WTC11 (cell line): ENCODE measurements at regions not wholly inside any gene's neighbourhood (a gene's known extent, or its start where the extent isn't known, plus 50 kb on each side); places are given as distances from the start of the nearest gene placed in this dataset.
A peak's percentile ranks its signal among the peaks of the same experiment; 100 is the strongest.
"Not testable (repeated sequence)": the region's sequence is repeated elsewhere in the genome, so short reads cannot be mapped to it uniquely, and the experiment has no call there.

ENCODE experiments used
- ATAC-seq: fragments of 200-7000 bp; cut with Tn5 transposase; 2 replicates; pipeline ENCODE4 v1.10.0; 2021; ENCODE audit warnings: mild to moderate bottlenecking, moderate library complexity
- CTCF ChIA-PET: fragments of 300-600 bp; sonication (Branson Sonifier 250); formaldehyde crosslinking; loops from one replicate; lab custom pipeline; 2021; ENCODE audit warnings: antibody characterized with exemption; lab: Charles Lee
- POLR2A ChIA-PET: fragments of 350-600 bp; sonication (Branson Sonifier 250); formaldehyde crosslinking; loops from one replicate; lab custom pipeline; 2021; ENCODE audit warnings: antibody characterized with exemption; lab: Charles Lee
- DNase-seq: peaks from one replicate; pipeline ENCODE4 v3.0.0; 2021; ENCODE audit warnings: low spot score
- H3K27ac Mint-ChIP-seq: 2 replicates; pipeline ENCODE4 v1.8.0; 2021; ENCODE audit warnings: mixed read lengths
- H3K27me3 Mint-ChIP-seq: 2 replicates; pipeline ENCODE4 v1.8.0; 2021; ENCODE audit warnings: low read depth, mild to moderate bottlenecking, moderate library complexity, mixed read lengths
- H3K36me3 Mint-ChIP-seq: 2 replicates; pipeline ENCODE4 v1.8.0; 2021; ENCODE audit warnings: mixed read lengths
- H3K4me1 Mint-ChIP-seq: 2 replicates; pipeline ENCODE4 v1.8.0; 2022; ENCODE audit warnings: mixed read lengths
- H3K4me3 Mint-ChIP-seq: 2 replicates; pipeline ENCODE4 v1.8.0; 2021; ENCODE audit warnings: mild to moderate bottlenecking, moderate library complexity, mixed read lengths
- H3K9me3 Mint-ChIP-seq: 2 replicates; pipeline ENCODE4 v1.8.0; 2021; ENCODE audit warnings: mixed read lengths
- ATF1 ChIP-seq: sonication (generic); formaldehyde crosslinking; IDR thresholded peaks from 2 replicates; pipeline ENCODE4 v1.8.1; 2023; ENCODE audit warnings: mild to moderate bottlenecking, moderate library complexity, missing genetic modification reagents
- CREM ChIP-seq: sonication (generic); formaldehyde crosslinking; IDR thresholded peaks from 2 replicates; pipeline ENCODE4 v1.8.1; 2022; ENCODE audit warnings: mild to moderate bottlenecking, missing genetic modification reagents, moderate library complexity
- E2F4 ChIP-seq: sonication (generic); formaldehyde crosslinking; IDR thresholded peaks from 2 replicates; pipeline ENCODE4 v1.8.1; 2022; ENCODE audit warnings: low read depth, mild to moderate bottlenecking, moderate library complexity, missing genetic modification reagents, borderline replicate concordance
- EMX1 ChIP-seq: fragments of 250-450 bp; sonication (Bioruptor Pico); IDR thresholded peaks from 2 replicates; pipeline ENCODE4 v1.8.0; 2021; ENCODE audit warnings: mild to moderate bottlenecking
- ESRRA ChIP-seq: sonication (generic); formaldehyde crosslinking; IDR thresholded peaks from 2 replicates; pipeline ENCODE4 v1.8.1; 2022; ENCODE audit warnings: mild to moderate bottlenecking, missing genetic modification reagents, borderline replicate concordance
- FOXK1 ChIP-seq: sonication (generic); formaldehyde crosslinking; IDR thresholded peaks from 2 replicates; pipeline ENCODE4 v1.8.0; 2022; ENCODE audit warnings: mild to moderate bottlenecking, moderate library complexity, missing genetic modification reagents
- GRHL2 ChIP-seq: fragments of 250-450 bp; sonication (Bioruptor Pico); IDR thresholded peaks from 2 replicates; pipeline ENCODE4 v1.8.0; 2022; ENCODE audit warnings: mild to moderate bottlenecking, moderate library complexity; ENCODE audit not compliant: insufficient replicate concordance, severe bottlenecking
- JUN ChIP-seq: sonication (generic); formaldehyde crosslinking; IDR thresholded peaks from 2 replicates; pipeline ENCODE4 v1.8.0; 2023; ENCODE audit warnings: mild to moderate bottlenecking, missing genetic modification reagents
- NFATC4 ChIP-seq: fragments of 250-450 bp; sonication (Bioruptor Pico); IDR thresholded peaks from 2 replicates; pipeline ENCODE4 v1.9.0; 2021; ENCODE audit warnings: mild to moderate bottlenecking
- NFE2L1 ChIP-seq: sonication (generic); formaldehyde crosslinking; IDR thresholded peaks from 2 replicates; pipeline ENCODE4 v1.8.1; 2023; ENCODE audit warnings: missing genetic modification reagents
- NFYB ChIP-seq: sonication (generic); formaldehyde crosslinking; conservative IDR thresholded peaks from 2 replicates; pipeline ENCODE4 v1.8.0; 2022; ENCODE audit warnings: low read depth, missing genetic modification reagents
- NR1H2 ChIP-seq: sonication (generic); formaldehyde crosslinking; IDR thresholded peaks from 2 replicates; pipeline ENCODE4 v1.9.0; 2021; ENCODE audit warnings: mild to moderate bottlenecking, moderate library complexity, missing genetic modification reagents
- OVOL2 ChIP-seq: fragments of 250-450 bp; sonication (Bioruptor Pico); IDR thresholded peaks from 2 replicates; pipeline ENCODE4 v1.9.0; 2021; ENCODE audit warnings: mild to moderate bottlenecking, borderline replicate concordance
- PRRX2 ChIP-seq: fragments of 250-450 bp; sonication (Bioruptor Pico); IDR thresholded peaks from 2 replicates; pipeline ENCODE4 v1.8.0; 2021; ENCODE audit warnings: mild to moderate bottlenecking
- RORB ChIP-seq: fragments of 250-450 bp; sonication (Bioruptor Pico); IDR thresholded peaks from 2 replicates; pipeline ENCODE4 v1.9.0; 2021; ENCODE audit warnings: mild to moderate bottlenecking
- SMAD3 ChIP-seq: sonication (generic); formaldehyde crosslinking; IDR thresholded peaks from 2 replicates; pipeline ENCODE4 v1.8.0; 2022; ENCODE audit warnings: missing genetic modification reagents, mild to moderate bottlenecking, borderline replicate concordance
- SOX15 ChIP-seq: fragments of 250-450 bp; sonication (Bioruptor Pico); IDR thresholded peaks from 2 replicates; pipeline ENCODE4 v1.9.0; 2021; ENCODE audit warnings: mild to moderate bottlenecking
- STAT6 ChIP-seq: sonication (generic); formaldehyde crosslinking; conservative IDR thresholded peaks from 2 replicates; pipeline ENCODE4 v1.8.1; 2023; ENCODE audit warnings: mild to moderate bottlenecking, low read depth, missing genetic modification reagents, moderate library complexity
- ZMAT4 ChIP-seq: fragments of 250-450 bp; sonication (Bioruptor Pico); IDR thresholded peaks from 2 replicates; pipeline ENCODE4 v1.9.0; 2021; ENCODE audit warnings: mild to moderate bottlenecking
- ZNF121 ChIP-seq: sonication (generic); formaldehyde crosslinking; IDR thresholded peaks from 2 replicates; pipeline ENCODE4 v1.8.0; 2023; ENCODE audit warnings: missing genetic modification reagents
- ZNF219 ChIP-seq: sonication (generic); formaldehyde crosslinking; IDR thresholded peaks from 2 replicates; pipeline ENCODE4 v1.8.0; 2023; ENCODE audit warnings: missing genetic modification reagents, mild to moderate bottlenecking, borderline replicate concordance
- ZNF232 ChIP-seq: sonication (generic); formaldehyde crosslinking; IDR thresholded peaks from 2 replicates; pipeline ENCODE4 v1.8.0; 2022; ENCODE audit warnings: mild to moderate bottlenecking, missing genetic modification reagents
- ZNF396 ChIP-seq: fragments of 250-450 bp; sonication (Bioruptor Pico); IDR thresholded peaks from 2 replicates; pipeline ENCODE4 v1.8.0; 2021; ENCODE audit warnings: mild to moderate bottlenecking, moderate library complexity, borderline replicate concordance
- ZNF671 ChIP-seq: fragments of 250-450 bp; sonication (Bioruptor Pico); IDR thresholded peaks from 2 replicates; pipeline ENCODE4 v1.8.0; 2021; ENCODE audit warnings: mild to moderate bottlenecking
- TF ChIP-seq, protein P1 (sequence below): sonication (generic); formaldehyde crosslinking; IDR thresholded peaks from 2 replicates; pipeline ENCODE4 v1.8.0; 2022; ENCODE audit warnings: mild to moderate bottlenecking, missing genetic modification reagents
- TF ChIP-seq, protein P2 (sequence below): sonication (generic); formaldehyde crosslinking; IDR thresholded peaks from 2 replicates; pipeline ENCODE4 v1.8.0; 2022; ENCODE audit warnings: mild to moderate bottlenecking, missing genetic modification reagents

DNA sequence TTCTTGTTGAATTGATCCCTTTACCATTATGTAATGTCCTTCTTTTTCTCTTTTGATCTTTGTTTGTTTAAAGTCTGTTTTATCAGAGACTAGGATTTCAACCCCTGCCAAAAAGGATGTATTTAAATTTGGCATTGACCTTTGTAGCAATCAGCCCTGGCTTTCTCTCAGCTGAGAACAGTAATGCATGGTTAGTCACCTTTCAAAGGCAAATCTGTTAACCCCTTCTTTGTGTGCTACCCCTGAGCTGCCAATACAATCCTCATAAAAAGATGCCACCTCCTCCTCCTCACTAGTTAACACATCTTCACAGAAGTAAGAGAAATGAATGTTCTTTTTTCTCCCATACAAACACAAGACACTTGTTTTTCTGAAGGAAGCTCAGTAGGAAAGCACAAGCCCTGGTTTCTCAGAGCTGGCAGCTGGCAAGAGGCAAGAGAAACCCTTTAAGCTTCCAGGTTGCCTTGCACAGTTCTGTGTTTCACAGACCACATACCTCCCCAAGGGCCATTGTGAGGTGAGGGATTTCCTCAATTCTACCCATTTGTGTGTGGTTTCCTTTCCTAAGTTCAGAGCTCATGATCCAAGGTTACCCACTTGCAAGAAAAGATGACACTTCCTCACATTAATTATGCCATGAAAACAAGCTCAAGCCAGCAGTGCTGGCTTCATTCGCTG is 122.6 kb downstream of the RCHY1 start:
- no peak overlapping the region for H3K4me3 Mint-ChIP-seq
- no peak for DNase-seq
- TF ChIP-seq EMX1 (CRISPR knock-in tag): no peak
- TF ChIP-seq ATF1 (CRISPR knock-in tag): no peak
- TF ChIP-seq JUN (CRISPR knock-in tag): no peak
- no peak for TF ChIP-seq GRHL2
- no peak for TF ChIP-seq FOXK1 (CRISPR knock-in tag)
- TF ChIP-seq ZNF671 (CRISPR knock-in tag): no peak

GRCh38 chr4:75386426-75386825 is 127.8 kb downstream of the RCHY1 start:
- not testable (repeated sequence) for H3K27ac Mint-ChIP-seq, H3K4me1 Mint-ChIP-seq, H3K36me3 Mint-ChIP-seq

More for the DNA sequence above, 122.6 kb downstream of the RCHY1 start:
- H3K27me3 Mint-ChIP-seq: peaks cover 44% of the 10 kb centered on the region
- H3K4me1 Mint-ChIP-seq: peaks cover 16% of the 10 kb centered on the region
- no peak overlapping the region for H3K27ac Mint-ChIP-seq
- ChIA-PET CTCF (interaction anchor here (0.9 to 1.4 kb wide), 2 partner anchors 41 to 77 kb away, joined by 5 to 6 read pairs; no protein-coding TSS in a partner anchor), POLR2A (no interaction called here)
- no peaks in the 10 kb centered on the region for H3K9me3 Mint-ChIP-seq
- ATAC-seq: peak; percentile 77
- H3K36me3 Mint-ChIP-seq: no peaks in the 10 kb centered on the region

GRCh38 chr4:75385106-75385505 is 129.1 kb downstream of the RCHY1 start:
- H3K36me3 Mint-ChIP-seq: peaks cover 2% of the 10 kb centered on the region; the same call in 1 of the 2 replicates
- POLR2A ChIA-PET: no interaction called here
- no peak overlapping the region for H3K27ac Mint-ChIP-seq
- CTCF ChIA-PET: no interaction called here
- peaks cover 32% of the 10 kb centered on the region for H3K9me3 Mint-ChIP-seq
- DNase-seq: no peak
- no peak overlapping the region for H3K4me3 Mint-ChIP-seq
- no peaks in the 10 kb centered on the region for H3K4me1 Mint-ChIP-seq
- no peak for ATAC-seq
- peaks cover 27% of the 10 kb centered on the region for H3K27me3 Mint-ChIP-seq
- no peak for TF ChIP-seq SOX15
- TF ChIP-seq, protein P1, sequence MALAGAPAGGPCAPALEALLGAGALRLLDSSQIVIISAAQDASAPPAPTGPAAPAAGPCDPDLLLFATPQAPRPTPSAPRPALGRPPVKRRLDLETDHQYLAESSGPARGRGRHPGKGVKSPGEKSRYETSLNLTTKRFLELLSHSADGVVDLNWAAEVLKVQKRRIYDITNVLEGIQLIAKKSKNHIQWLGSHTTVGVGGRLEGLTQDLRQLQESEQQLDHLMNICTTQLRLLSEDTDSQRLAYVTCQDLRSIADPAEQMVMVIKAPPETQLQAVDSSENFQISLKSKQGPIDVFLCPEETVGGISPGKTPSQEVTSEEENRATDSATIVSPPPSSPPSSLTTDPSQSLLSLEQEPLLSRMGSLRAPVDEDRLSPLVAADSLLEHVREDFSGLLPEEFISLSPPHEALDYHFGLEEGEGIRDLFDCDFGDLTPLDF (CRISPR knock-in tag): no peak
- TF ChIP-seq ZNF121 (CRISPR knock-in tag): no peak
- TF ChIP-seq NFYB: no peak
- TF ChIP-seq, protein P2, sequence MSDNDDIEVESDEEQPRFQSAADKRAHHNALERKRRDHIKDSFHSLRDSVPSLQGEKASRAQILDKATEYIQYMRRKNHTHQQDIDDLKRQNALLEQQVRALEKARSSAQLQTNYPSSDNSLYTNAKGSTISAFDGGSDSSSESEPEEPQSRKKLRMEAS (CRISPR knock-in tag): no peak
- no peak for TF ChIP-seq OVOL2
- TF ChIP-seq PRRX2 (CRISPR knock-in tag): no peak
- TF ChIP-seq JUN (CRISPR knock-in tag): no peak
- TF ChIP-seq NR1H2: no peak
- no peak for TF ChIP-seq SMAD3 (CRISPR knock-in tag)
- no peak for TF ChIP-seq ESRRA (CRISPR knock-in tag)
- TF ChIP-seq GRHL2: no peak
- TF ChIP-seq NFATC4: no peak
- TF ChIP-seq CREM (CRISPR knock-in tag): no peak
- no peak for TF ChIP-seq ZNF232 (CRISPR knock-in tag)
- TF ChIP-seq, all 79 proteins: peak for 0

More at GRCh38 chr4:75386426-75386825, 127.8 kb downstream of the RCHY1 start:
- CTCF ChIA-PET, POLR2A ChIA-PET, DNase-seq, H3K4me3 Mint-ChIP-seq, ATAC-seq: not testable (repeated sequence)
- Mint-ChIP-seq H3K27me3 (peaks cover 31% of the 10 kb centered on the region), H3K9me3 (peaks cover 19% of the 10 kb centered on the region)

DNA sequence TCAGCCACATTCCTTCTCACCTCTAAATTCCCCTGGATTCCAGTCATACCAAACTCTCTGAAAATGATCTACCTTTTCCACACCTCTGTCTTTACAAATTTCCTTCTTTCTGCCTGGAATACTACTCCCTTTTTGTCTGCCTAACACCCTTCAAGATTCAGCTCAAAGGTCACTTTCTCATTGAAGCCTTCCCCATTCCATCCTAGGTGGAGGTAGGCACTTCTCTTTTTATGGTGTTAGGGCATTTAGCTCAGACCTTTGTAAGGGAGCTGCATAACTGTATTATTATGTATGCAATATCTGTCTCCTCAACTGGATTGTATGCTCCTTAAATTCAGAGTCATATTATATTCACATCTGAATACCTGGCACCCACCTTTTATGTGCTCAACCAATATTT is 137.7 kb downstream of the RCHY1 start:
- no peak overlapping the region for H3K4me3 Mint-ChIP-seq
- ChIA-PET CTCF (interaction anchor here (0.8 kb wide), 1 partner anchor 56 kb away, joined by 3 read pairs; no protein-coding TSS in a partner anchor), POLR2A (no interaction called here)
- no peak for ATAC-seq
- no peak overlapping the region for H3K27ac Mint-ChIP-seq
- peaks cover 8% of the 10 kb centered on the region for H3K4me1 Mint-ChIP-seq
- peaks cover 6% of the 10 kb centered on the region; the same call in 1 of the 2 replicates for H3K27me3 Mint-ChIP-seq
- no peak for DNase-seq
- H3K36me3 Mint-ChIP-seq: peaks cover 22% of the 10 kb centered on the region
- peaks cover 71% of the 10 kb centered on the region for H3K9me3 Mint-ChIP-seq
- TF ChIP-seq ZMAT4 (CRISPR knock-in tag): no peak
- no peak for TF ChIP-seq NFE2L1 (CRISPR knock-in tag)
- no peak for TF ChIP-seq STAT6 (CRISPR knock-in tag)
- TF ChIP-seq ZNF396: no peak
- no peak for TF ChIP-seq ZNF219 (CRISPR knock-in tag)
- no peak for TF ChIP-seq ATF1 (CRISPR knock-in tag)
- TF ChIP-seq E2F4 (CRISPR knock-in tag): no peak
- TF ChIP-seq RORB (CRISPR knock-in tag): no peak
- TF ChIP-seq ZNF121 (CRISPR knock-in tag): no peak
